ENCODE measurements at regions not wholly inside any gene's neighbourhood (a gene's known extent, or its start where the extent isn't known, plus 50 kb on each side); places are given as distances from the start of the nearest gene placed in this dataset.
"Not testable (repeated sequence)": the region's sequence is repeated elsewhere in the genome, so short reads cannot be mapped to it uniquely, and the experiment has no call there.

DNA sequence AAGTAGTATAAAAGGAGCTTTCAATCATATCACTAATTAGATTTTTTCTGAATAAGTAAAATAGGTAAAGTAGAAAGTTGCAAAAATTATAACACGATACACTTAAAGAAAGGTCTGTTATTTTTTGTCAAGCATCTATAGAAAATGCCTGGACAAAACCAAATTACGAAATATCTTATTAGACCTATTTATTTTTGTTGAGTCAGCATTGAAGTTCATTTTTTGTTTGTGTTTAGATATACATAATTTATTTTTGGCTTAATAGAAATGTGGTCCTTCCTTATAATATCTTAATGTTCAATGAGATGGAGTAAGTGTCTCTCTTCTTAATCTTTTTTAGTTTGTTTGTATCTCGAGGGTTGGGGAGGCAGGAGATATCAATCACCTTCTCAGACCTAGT, 214.8 kb upstream of the GRIA1 start:
- FAIRE-seq = no peak
- no peaks in the 10 kb centered on the region for H3K9me3 Mint-ChIP-seq (ENCODE audit: unreplicated experiment)
- H3K4me1 Mint-ChIP-seq (ENCODE audit: low read depth, unreplicated experiment) = no peaks in the 10 kb centered on the region

GRCh38 chr5:153276151-153276550, 214.3 kb upstream of the GRIA1 start:
- Histone ChIP-seq H3K4me3 (ENCODE audit: insufficient read depth, low read depth, low read length) (no peak overlapping the region), H3K9me3 (ENCODE audit: insufficient read depth, low read depth, low read length) (no peaks in the 10 kb centered on the region), H3K4me2 (ENCODE audit: low read length) (no peak overlapping the region), H3K4me1 (ENCODE audit: insufficient read depth, low read length) (no peaks in the 10 kb centered on the region), H4K20me1 (ENCODE audit: insufficient read depth, low read length) (no peaks in the 10 kb centered on the region), H3K9ac (ENCODE audit: low read length) (no peak overlapping the region), H2AFZ (ENCODE audit: low read depth, low read length) (no peak overlapping the region), H3K36me3 (ENCODE audit: insufficient read depth, low read length) (no peaks in the 10 kb centered on the region), H3K27me3 (ENCODE audit: insufficient read depth, low read length) (no peaks in the 10 kb centered on the region), H3K79me2 (ENCODE audit: insufficient read depth, low read length) (no peaks in the 10 kb centered on the region), H3K27ac (ENCODE audit: low read depth, low read length) (no peak overlapping the region)
- Mint-ChIP-seq H3K27ac (ENCODE audit: unreplicated experiment) (no peak overlapping the region), H3K4me1 (ENCODE audit: low read depth, unreplicated experiment) (no peaks in the 10 kb centered on the region), H3K27me3 (ENCODE audit: low read depth, unreplicated experiment) (peaks cover 2% of the 10 kb centered on the region), H3K36me3 (ENCODE audit: low read depth, unreplicated experiment) (no peaks in the 10 kb centered on the region), H3K9me3 (ENCODE audit: unreplicated experiment) (no peaks in the 10 kb centered on the region), H3K4me3 (ENCODE audit: unreplicated experiment) (no peak overlapping the region)
- TF ChIP-seq EZH2 (IDR thresholded peaks at IDR 0.05; ENCODE audit: insufficient read depth, low read length) = no peak
- TF ChIP-seq, protein P1, sequence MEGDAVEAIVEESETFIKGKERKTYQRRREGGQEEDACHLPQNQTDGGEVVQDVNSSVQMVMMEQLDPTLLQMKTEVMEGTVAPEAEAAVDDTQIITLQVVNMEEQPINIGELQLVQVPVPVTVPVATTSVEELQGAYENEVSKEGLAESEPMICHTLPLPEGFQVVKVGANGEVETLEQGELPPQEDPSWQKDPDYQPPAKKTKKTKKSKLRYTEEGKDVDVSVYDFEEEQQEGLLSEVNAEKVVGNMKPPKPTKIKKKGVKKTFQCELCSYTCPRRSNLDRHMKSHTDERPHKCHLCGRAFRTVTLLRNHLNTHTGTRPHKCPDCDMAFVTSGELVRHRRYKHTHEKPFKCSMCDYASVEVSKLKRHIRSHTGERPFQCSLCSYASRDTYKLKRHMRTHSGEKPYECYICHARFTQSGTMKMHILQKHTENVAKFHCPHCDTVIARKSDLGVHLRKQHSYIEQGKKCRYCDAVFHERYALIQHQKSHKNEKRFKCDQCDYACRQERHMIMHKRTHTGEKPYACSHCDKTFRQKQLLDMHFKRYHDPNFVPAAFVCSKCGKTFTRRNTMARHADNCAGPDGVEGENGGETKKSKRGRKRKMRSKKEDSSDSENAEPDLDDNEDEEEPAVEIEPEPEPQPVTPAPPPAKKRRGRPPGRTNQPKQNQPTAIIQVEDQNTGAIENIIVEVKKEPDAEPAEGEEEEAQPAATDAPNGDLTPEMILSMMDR (IDR thresholded peaks at IDR 0.05; ENCODE audit: insufficient read depth, low read depth, low read length) = no peak
- FAIRE-seq (no peak), DNase-seq (ENCODE audit: low read depth) (peak; percentile 16)

More for the DNA sequence above, 214.8 kb upstream of the GRIA1 start:
- H4K20me1 ChIP-seq (ENCODE audit: insufficient read depth, low read length) = no peaks in the 10 kb centered on the region
- no peaks in the 10 kb centered on the region for H3K27me3 ChIP-seq (ENCODE audit: insufficient read depth, low read length)
- no peaks in the 10 kb centered on the region for H3K4me1 ChIP-seq (ENCODE audit: insufficient read depth, low read length)
- H3K36me3 ChIP-seq (ENCODE audit: insufficient read depth, low read length) = no peaks in the 10 kb centered on the region
- no peak overlapping the region for H2AFZ ChIP-seq (ENCODE audit: low read depth, low read length)
- H3K4me3 ChIP-seq (ENCODE audit: insufficient read depth, low read depth, low read length) = no peak overlapping the region
- TF ChIP-seq, protein P1 (IDR thresholded peaks at IDR 0.05; ENCODE audit: insufficient read depth, low read depth, low read length) = no peak
- TF ChIP-seq EZH2 (IDR thresholded peaks at IDR 0.05; ENCODE audit: insufficient read depth, low read length) = no peak
- no peaks in the 10 kb centered on the region for H3K79me2 ChIP-seq (ENCODE audit: insufficient read depth, low read length)
- DNase-seq (ENCODE audit: low read depth) = no peak
- H3K9ac ChIP-seq (ENCODE audit: low read length) = no peak overlapping the region
- H3K4me2 ChIP-seq (ENCODE audit: low read length) = no peak overlapping the region
- H3K36me3 Mint-ChIP-seq (ENCODE audit: low read depth, unreplicated experiment) = no peaks in the 10 kb centered on the region
- no peaks in the 10 kb centered on the region for H3K9me3 ChIP-seq (ENCODE audit: insufficient read depth, low read depth, low read length)
- peaks cover 2% of the 10 kb centered on the region for H3K27me3 Mint-ChIP-seq (ENCODE audit: low read depth, unreplicated experiment)
- H3K27ac ChIP-seq (ENCODE audit: low read depth, low read length) = no peak overlapping the region
- H3K27ac Mint-ChIP-seq (ENCODE audit: unreplicated experiment) = no peak overlapping the region
- H3K4me3 Mint-ChIP-seq (ENCODE audit: unreplicated experiment) = no peak overlapping the region

DNA sequence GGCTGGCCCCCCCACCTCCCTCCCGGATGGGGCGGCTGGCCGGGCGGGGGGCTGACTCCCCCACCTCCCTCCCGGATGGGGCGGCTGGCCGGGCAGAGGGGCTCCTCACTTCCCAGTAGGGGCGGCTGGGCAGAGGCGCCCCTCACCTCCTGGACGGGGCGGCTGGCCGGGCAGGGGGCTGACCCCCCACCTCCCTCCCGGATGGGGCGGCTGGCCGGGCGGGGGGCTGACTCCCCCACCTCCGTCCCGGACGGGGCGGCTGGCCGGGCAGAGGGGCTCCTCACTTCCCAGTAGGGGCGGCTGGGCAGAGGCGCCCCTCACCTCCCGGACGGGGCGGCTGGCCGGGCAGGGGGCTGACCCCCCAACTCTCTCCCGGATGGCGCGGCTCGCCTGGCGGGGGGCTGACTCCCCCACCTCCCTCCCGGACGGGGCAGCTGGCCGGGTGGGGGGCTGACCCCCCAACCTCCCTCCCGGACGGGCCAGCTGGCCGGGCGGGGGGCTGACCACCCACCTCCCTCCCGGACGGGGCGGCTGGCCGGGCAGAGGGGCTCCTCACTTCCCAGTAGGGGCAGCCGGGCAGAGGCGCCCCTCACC, 194.1 kb upstream of the GRIA1 start:
- not testable (repeated sequence) for H3K27ac Mint-ChIP-seq (ENCODE audit: unreplicated experiment); H4K20me1 ChIP-seq (ENCODE audit: insufficient read depth, low read length); H3K4me3 Mint-ChIP-seq (ENCODE audit: unreplicated experiment); H3K36me3 Mint-ChIP-seq (ENCODE audit: low read depth, unreplicated experiment); DNase-seq (ENCODE audit: low read depth); H3K4me2 ChIP-seq (ENCODE audit: low read length); H3K27ac ChIP-seq (ENCODE audit: low read depth, low read length); H3K9ac ChIP-seq (ENCODE audit: low read length); H2AFZ ChIP-seq (ENCODE audit: low read depth, low read length); FAIRE-seq; H3K9me3 Mint-ChIP-seq (ENCODE audit: unreplicated experiment); H3K4me3 ChIP-seq (ENCODE audit: insufficient read depth, low read depth, low read length); H3K27me3 Mint-ChIP-seq (ENCODE audit: low read depth, unreplicated experiment); H3K79me2 ChIP-seq (ENCODE audit: insufficient read depth, low read length); H3K4me1 ChIP-seq (ENCODE audit: insufficient read depth, low read length); H3K36me3 ChIP-seq (ENCODE audit: insufficient read depth, low read length); H3K27me3 ChIP-seq (ENCODE audit: insufficient read depth, low read length); H3K4me1 Mint-ChIP-seq (ENCODE audit: low read depth, unreplicated experiment); H3K9me3 ChIP-seq (ENCODE audit: insufficient read depth, low read depth, low read length)

All from astrocyte (in vitro differentiated cells and primary cell).